ENCODE measurements at regions not wholly inside any gene's neighbourhood (a gene's known extent, or its start where the extent isn't known, plus 50 kb on each side); places are given as distances from the start of the nearest gene placed in this dataset.

DNA sequence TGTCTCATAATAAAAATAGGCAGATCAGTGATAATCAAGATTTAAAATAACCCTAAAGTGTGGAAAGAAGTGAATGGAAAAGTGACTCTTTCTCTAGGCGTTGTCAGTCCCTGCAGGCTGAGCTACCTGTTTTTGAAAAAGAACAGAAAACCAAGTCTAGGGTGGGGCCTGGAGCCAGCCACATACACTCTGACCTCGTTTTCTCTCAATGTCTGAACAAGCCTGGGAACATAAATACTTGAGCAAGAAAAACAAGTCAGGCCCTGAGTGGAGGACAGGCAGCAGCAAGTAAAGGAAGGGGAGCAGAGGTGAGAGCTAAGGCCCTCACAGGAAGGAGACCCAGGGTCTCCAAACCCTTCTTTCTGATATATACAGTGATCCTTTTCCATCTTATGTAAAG is 91.7 kb upstream of the HPF1 start:
- ATAC-seq, result no peak
- no peak for FAIRE-seq

More for the DNA sequence above, 91.7 kb upstream of the HPF1 start:
- Histone ChIP-seq H3K4me2 (ENCODE audit: control insufficient read depth, insufficient read depth) (no peak overlapping the region), H4K20me1 (ENCODE audit: control insufficient read depth, insufficient read depth) (no peaks in the 10 kb centered on the region), H3K4me1 (ENCODE audit: control insufficient read depth, insufficient read depth, low read length) (no peaks in the 10 kb centered on the region), H2AFZ (ENCODE audit: control insufficient read depth, low read depth, low read length) (no peak overlapping the region), H3K79me2 (ENCODE audit: control insufficient read depth, insufficient read depth, low read length) (no peaks in the 10 kb centered on the region), H3K4me3 (no peak overlapping the region), H3K27ac (ENCODE audit: control insufficient read depth, insufficient read depth) (no peak overlapping the region), H3K9me3 (replicated peaks; ENCODE audit: control insufficient read depth, insufficient read depth, low read length) (no peaks in the 10 kb centered on the region), H3K27me3 (replicated peaks in 1 of 2; ENCODE audit: control insufficient read depth in 2 of 2, insufficient read depth in 2 of 2, low read length in 1 of 2) (no peaks in the 10 kb centered on the region), H3K9ac (ENCODE audit: control insufficient read depth, insufficient read depth, low read length) (no peak overlapping the region), H3K36me3 (ENCODE audit: control insufficient read depth in 2 of 2, insufficient read depth in 2 of 2, low read length in 1 of 2) (no peaks in the 10 kb centered on the region)
- SMC1A ChIA-PET (ENCODE audit: uncharacterized antibody, unreplicated experiment), result no interaction called here
- CTCF ChIA-PET, result no interaction called here
- TF ChIP-seq, protein P1, sequence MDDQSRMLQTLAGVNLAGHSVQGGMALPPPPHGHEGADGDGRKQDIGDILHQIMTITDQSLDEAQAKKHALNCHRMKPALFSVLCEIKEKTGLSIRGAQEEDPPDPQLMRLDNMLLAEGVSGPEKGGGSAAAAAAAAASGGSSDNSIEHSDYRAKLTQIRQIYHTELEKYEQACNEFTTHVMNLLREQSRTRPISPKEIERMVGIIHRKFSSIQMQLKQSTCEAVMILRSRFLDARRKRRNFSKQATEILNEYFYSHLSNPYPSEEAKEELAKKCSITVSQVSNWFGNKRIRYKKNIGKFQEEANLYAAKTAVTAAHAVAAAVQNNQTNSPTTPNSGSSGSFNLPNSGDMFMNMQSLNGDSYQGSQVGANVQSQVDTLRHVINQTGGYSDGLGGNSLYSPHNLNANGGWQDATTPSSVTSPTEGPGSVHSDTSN (IDR thresholded peaks at IDR 0.05; ENCODE audit: insufficient replicate concordance, low read depth, low read length), result no peak
- TF ChIP-seq BCL3 (IDR thresholded peaks at IDR 0.05; ENCODE audit: borderline replicate concordance, insufficient read depth, low read depth, low read length, poor library complexity, severe bottlenecking) (no peak), NFYA (IDR thresholded peaks at IDR 0.05; ENCODE audit: borderline replicate concordance, low read depth, low read length) (no peak), ATF3 (IDR thresholded peaks at IDR 0.05; ENCODE audit: borderline replicate concordance, extremely low read depth, low read depth, low read length) (no peak), CHD4 (IDR thresholded peaks at IDR 0.05) (no peak), NKRF (conservative IDR thresholded peaks at IDR 0.05) (no peak), MXI1 (IDR thresholded peaks at IDR 0.05; ENCODE audit: low read depth, low read length) (no peak), ZZZ3 (IDR thresholded peaks at IDR 0.05; ENCODE audit: control insufficient read depth, insufficient read length, low read depth) (no peak), CBX3 (IDR thresholded peaks at IDR 0.05; ENCODE audit: borderline replicate concordance, low read depth) (no peak), EED (IDR thresholded peaks at IDR 0.05; ENCODE audit: low read depth) (no peak), CREB1 (IDR thresholded peaks at IDR 0.05; ENCODE audit: low read depth) (no peak), CHD2 (IDR thresholded peaks at IDR 0.05; ENCODE audit: borderline replicate concordance, low read depth, low read length) (no peak)
- TF ChIP-seq, protein P2, sequence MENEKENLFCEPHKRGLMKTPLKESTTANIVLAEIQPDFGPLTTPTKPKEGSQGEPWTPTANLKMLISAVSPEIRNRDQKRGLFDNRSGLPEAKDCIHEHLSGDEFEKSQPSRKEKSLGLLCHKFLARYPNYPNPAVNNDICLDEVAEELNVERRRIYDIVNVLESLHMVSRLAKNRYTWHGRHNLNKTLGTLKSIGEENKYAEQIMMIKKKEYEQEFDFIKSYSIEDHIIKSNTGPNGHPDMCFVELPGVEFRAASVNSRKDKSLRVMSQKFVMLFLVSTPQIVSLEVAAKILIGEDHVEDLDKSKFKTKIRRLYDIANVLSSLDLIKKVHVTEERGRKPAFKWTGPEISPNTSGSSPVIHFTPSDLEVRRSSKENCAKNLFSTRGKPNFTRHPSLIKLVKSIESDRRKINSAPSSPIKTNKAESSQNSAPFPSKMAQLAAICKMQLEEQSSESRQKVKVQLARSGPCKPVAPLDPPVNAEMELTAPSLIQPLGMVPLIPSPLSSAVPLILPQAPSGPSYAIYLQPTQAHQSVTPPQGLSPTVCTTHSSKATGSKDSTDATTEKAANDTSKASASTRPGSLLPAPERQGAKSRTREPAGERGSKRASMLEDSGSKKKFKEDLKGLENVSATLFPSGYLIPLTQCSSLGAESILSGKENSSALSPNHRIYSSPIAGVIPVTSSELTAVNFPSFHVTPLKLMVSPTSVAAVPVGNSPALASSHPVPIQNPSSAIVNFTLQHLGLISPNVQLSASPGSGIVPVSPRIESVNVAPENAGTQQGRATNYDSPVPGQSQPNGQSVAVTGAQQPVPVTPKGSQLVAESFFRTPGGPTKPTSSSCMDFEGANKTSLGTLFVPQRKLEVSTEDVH (IDR thresholded peaks at IDR 0.05; ENCODE audit: low read depth, partially characterized antibody), result no peak
- RAD21 ChIA-PET (ENCODE audit: unreplicated experiment), result interaction anchor here (1.2 kb wide), 1 partner anchor 39 kb away, joined by 7 read pairs; no protein-coding TSS in a partner anchor
- whole genome bisulfite sequencing (ENCODE audit: insufficient coverage, insufficient replicate concordance, low lambda C conversion rate, missing lambda C conversion rate), result 33% methylated on average over 2 of the region's 2 CpGs
- POLR2A ChIA-PET, result no interaction called here
- intact Hi-C loops (cut with micrococcal nuclease; ENCODE audit: unreplicated experiment) (no loop called here), in situ Hi-C loops (cut with MboI) (no loop called here)
- no peak for DNase-seq (ENCODE audit: low read depth, low spot score)
- no TSS peak for BruUV-seq (replicated peaks)

All from GM12878 (cell line).